Heart right ventricle (tissue), 16 donors: ENCODE measurements at regions not wholly inside any gene's neighbourhood (a gene's known extent, or its start where the extent isn't known, plus 50 kb on each side); places are given as distances from the start of the nearest gene placed in this dataset.

Experiments
- ATAC-seq, 8 donors: fragments of 200-7000 bp; cut with Tn5 transposase; one replicate each; pipeline ENCODE4 v1.9.1; 2020; ENCODE audit warnings: mild to moderate bottlenecking in 8 of 8, moderate library complexity in 8 of 8, moderate number of reproducible peaks in 1 of 8
- DNase-seq, 2 donors: peaks; one replicate each; pipeline ENCODE4 v3.0.0-alpha.2; 2020
- H3K27ac ChIP-seq, 10 donors: fragments of 200-600 bp; sonication (generic) in 2 of 10; one replicate each; pipeline versions ENCODE4 v1.5.0 to v1.8.0; 2020 to 2022; ENCODE audit warnings: mild to moderate bottlenecking in 3 of 10
- H3K27me3 ChIP-seq, 7 donors: fragments of 200-600 bp; one replicate each; pipeline ENCODE4 v1.8.0; 2021 to 2022; ENCODE audit warnings: mild to moderate bottlenecking in 2 of 7
- H3K36me3 ChIP-seq, 9 donors: fragments of 200-600 bp; sonication (generic) in 1 of 9; one replicate each; pipeline versions ENCODE4 v1.5.0 to v1.8.0; 2020 to 2022; ENCODE audit warnings: mild to moderate bottlenecking in 2 of 9
- H3K4me1 ChIP-seq, 9 donors: fragments of 200-600 bp; sonication (generic) in 1 of 9; one replicate each; pipeline versions ENCODE4 v1.5.0 to v1.8.0; 2020 to 2022; ENCODE audit warnings: mild to moderate bottlenecking in 4 of 9
- H3K4me3 ChIP-seq, 10 donors: fragments of 200-600 bp; sonication (generic) in 2 of 10; one replicate each; pipeline versions ENCODE4 v1.5.0 to v1.8.0; 2020 to 2022; ENCODE audit warnings: mild to moderate bottlenecking in 7 of 10, moderate library complexity in 2 of 10
- H3K9me3 ChIP-seq, 11 donors: fragments of 200-600 bp in 10 of 11; sonication (generic) in 2 of 11; one replicate each; pipeline versions ENCODE4 v1.5.0 to v1.8.0; 2013 to 2022; ENCODE audit warnings: mild to moderate bottlenecking in 2 of 11, control low read depth in 1 of 11, moderate library complexity in 1 of 11
- WGBS, 2 donors: extraction: QIAGEN DNeasy Blood & Tissue Kit; methylation state at CpG; one replicate each; pipeline ENCODE4 v1.1.7; 2013; ENCODE audit warnings: inconsistent platforms in 1 of 2; 5-methylcytosine and 5-hydroxymethylcytosine counted together
- intact Hi-C, 10 donors: fragments of 100-400 bp; cut with DNase I; formaldehyde crosslinking; loops; one replicate each; pipeline versions ENCODE4 v1.11.1 to v1.14.2; 2022
- TF ChIP-seq, protein P1 (sequence below), 9 donors: fragments of 200-600 bp; sonication (generic) in 2 of 9; IDR thresholded peaks; one replicate each; pipeline versions ENCODE4 v1.5.0 to v1.8.0; 2021 to 2022; ENCODE audit warnings: antibody characterized with exemption in 9 of 9, mild to moderate bottlenecking in 5 of 9, moderate library complexity in 1 of 9
- donor health status: Arrhythmogenic right ventricular cardiomyopathy.
- donor health status: ischemic (EF 13 %, LVEDD 7.1; RV severe dilation, severe dysfunction).
- donor health status: healthy with polysubstance abuse.
- donor health status: DM: no; HTN: yes; CAD: no.
- donor health status: DM: no; HTN: no; CAD: no.
- donor health status: ischemic (EF 25% LVEDD 6.9; RV normal size, moderate dysfunction).
- donor health status: ischemic (EF 25% LVEDD 5.7; RV mildly dilated, moderate dysfunction).
- donor health status: healthy.
- donor health status: DM: yes; HTN: yes; CAD: no.
- donor health status: Ischemic cardiomyopathy.
- donor health status: ischemic (EF 35%, LVEDD 5.7; RV mildly dilated, moderate dysfunction).
- donor health status: nonischemic (EF 11% LVEDD 7.7; RV severe dilation, severe dysfunction).
- donor health status: DM: yes; HTN: yes; CAD: no.
- donor health status: PGD.
- donor health status: ischemic (EF 29% LVEDD 5.4; RV normal size, mild dysfunction).
- donor health status: nonischemic (EF 23%, LVEDD 6.1; RV moderate dilation, normal function).

DNA sequence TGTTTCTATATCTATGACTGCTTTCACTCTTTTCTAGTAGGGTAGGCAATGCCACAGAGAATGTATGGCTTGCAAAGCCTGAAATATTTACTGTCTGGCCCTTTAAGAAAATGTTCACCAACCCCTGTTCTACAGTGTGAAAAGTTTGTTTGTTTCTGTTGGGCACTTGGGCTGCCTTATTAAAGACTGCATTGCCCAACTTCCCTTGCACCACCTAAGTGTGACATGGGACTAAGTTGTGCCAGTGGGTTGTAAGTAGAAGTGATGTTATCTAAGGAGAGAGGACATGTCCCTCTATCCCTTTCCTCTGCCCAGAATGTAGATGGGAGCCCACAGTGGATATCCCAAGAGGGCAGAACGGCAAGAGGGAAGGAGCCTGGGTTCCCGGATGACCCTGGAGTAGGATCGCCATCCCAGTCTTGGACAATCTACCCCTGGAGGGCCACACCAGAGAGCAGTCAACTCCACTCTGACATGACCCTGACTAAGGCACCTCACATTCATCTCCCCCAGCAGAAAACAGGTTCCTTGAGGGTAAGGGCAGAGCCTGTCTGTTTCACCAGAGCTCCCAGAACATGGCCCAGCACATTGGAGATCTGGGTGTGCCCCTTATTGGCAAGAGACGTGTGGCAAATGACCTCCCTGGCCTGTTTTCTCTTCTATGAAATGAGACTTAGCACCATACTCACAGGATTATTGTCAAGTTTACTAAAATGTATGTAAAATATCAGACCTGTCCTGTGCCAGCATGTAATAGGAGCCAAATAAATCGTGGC is 138.8 kb downstream of the SMAD6 start:
- DNase-seq, result no peak
- H3K36me3 ChIP-seq, result peaks cover 0 to 8% (median 0%) of the 10 kb centered on the region in 9 donors
- peaks cover 0 to 5% (median 0%) of the 10 kb centered on the region in 11 donors for H3K9me3 ChIP-seq
- H3K4me3 ChIP-seq, result no peak overlapping the region
- intact Hi-C loops, result loop anchor here in 2 of 10 donors (5.0 kb wide), 2 partner anchors 39 to 139 kb away; partner anchors contain the start of gene SMAD6 (in 2 of the 2)
- 62 to 78% methylated on average over 5 of the region's 5 CpGs for WGBS, 2 donors
- no peak for ATAC-seq
- H3K27ac ChIP-seq, result peak overlapping the region in 9 of 10 donors; percentile 9 to 97 (median 95)
- TF ChIP-seq, protein P1, sequence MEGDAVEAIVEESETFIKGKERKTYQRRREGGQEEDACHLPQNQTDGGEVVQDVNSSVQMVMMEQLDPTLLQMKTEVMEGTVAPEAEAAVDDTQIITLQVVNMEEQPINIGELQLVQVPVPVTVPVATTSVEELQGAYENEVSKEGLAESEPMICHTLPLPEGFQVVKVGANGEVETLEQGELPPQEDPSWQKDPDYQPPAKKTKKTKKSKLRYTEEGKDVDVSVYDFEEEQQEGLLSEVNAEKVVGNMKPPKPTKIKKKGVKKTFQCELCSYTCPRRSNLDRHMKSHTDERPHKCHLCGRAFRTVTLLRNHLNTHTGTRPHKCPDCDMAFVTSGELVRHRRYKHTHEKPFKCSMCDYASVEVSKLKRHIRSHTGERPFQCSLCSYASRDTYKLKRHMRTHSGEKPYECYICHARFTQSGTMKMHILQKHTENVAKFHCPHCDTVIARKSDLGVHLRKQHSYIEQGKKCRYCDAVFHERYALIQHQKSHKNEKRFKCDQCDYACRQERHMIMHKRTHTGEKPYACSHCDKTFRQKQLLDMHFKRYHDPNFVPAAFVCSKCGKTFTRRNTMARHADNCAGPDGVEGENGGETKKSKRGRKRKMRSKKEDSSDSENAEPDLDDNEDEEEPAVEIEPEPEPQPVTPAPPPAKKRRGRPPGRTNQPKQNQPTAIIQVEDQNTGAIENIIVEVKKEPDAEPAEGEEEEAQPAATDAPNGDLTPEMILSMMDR (IDR thresholded peaks at IDR 0.05), result no peak
- no peaks in the 10 kb centered on the region for H3K27me3 ChIP-seq
- peaks cover 13 to 52% (median 41%) of the 10 kb centered on the region in 9 donors for H3K4me1 ChIP-seq

DNA sequence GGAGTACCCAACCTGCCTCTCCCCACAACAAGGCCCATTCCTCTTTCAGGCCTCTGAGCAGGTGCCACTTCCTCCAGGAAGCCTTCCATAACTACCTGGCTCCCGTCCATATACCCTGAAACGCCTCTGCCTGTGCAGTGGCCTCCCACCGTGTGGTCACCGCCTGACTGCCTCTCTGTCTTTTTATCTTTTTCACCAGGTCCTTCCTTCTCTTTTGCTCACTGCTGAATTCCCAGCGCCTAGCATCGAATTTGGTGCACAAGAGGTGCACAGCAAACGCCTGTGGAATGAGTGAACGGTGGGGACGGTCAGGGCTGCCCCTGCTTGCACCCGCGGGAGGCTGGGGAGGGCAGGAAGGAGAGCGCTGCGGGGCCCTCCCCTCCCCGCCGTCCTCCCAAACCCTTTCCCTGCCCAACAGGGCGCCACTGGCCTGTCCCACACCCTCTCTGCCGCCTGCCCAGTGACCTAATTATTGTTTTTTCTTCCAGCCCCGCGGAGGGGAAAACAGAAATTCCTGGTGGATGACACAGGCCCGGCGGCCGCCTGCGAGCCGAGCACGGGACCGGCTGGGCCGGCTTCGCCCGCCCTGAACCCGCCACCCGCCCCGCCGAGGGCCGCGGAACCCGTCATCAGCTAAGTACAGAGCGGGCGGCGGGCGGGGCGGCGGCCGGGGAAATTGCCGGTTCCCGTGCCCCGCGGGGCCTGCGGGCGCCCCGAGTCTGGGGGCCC is 140.1 kb downstream of the SMAD6 start:
- ATAC-seq (peak; percentile 88 to 93 (median 90)), DNase-seq (peak; percentile 84 to 86)
- peaks cover 0 to 9% (median 0%) of the 10 kb centered on the region in 9 donors for H3K36me3 ChIP-seq
- H3K27ac ChIP-seq, result peak overlapping the region; percentile 87 to 98 (median 96)
- no peaks in the 10 kb centered on the region for H3K27me3 ChIP-seq
- peaks cover 13 to 55% (median 41%) of the 10 kb centered on the region in 9 donors for H3K4me1 ChIP-seq
- WGBS, 2 donors, result 5% methylated on average over 45 to 50 of the region's 50 CpGs
- H3K4me3 ChIP-seq, result peak overlapping the region; percentile 6 to 62 (median 55)
- TF ChIP-seq, protein P1 (IDR thresholded peaks at IDR 0.05), result peak in 1 of 9 donors; percentile 8
- H3K9me3 ChIP-seq, result no peaks in the 10 kb centered on the region
- intact Hi-C loops, result loop anchor here in 2 of 10 donors (5.0 kb wide), 2 partner anchors 40 to 140 kb away; partner anchors contain the start of gene SMAD6 (in 2 of the 2)

DNA sequence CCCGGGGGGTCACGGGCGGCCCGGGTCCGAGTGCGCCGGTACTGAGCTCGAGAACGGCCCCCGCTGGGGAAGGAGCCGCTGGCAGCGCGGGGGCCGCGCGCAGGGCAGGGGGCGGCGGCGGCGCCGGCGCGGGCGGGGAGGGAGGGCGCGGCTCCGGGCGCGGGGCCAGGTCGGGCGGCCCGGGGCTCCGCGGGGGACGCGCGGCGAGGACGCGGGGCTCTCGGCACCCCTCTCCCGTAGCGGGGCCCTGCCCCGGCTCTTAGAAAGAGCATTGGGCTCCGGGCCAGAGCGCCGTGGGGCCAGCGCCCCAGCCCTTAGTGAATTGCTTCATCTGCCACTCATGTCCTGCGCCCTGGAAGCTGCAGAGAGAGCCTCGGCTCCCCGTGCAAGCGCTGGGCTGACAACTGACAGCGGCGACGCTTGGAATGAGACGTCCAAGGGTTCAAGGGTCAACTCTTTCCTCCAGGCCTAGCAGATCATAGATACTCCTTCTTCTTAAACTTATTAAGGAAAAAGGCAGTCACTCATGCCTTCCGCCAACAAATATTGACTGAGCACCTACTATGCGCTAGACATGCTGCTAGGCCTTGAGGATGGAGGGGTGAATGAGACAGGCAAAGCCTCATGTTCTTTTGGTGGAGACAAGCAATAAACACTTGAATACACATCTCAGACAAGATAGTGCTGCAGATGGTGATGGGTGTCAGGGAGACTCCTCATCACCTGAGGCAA is 140.8 kb downstream of the SMAD6 start:
- intact Hi-C loops, result loop anchor here in 2 of 10 donors (1.0 to 5.0 kb wide), 3 partner anchors 40 to 141 kb away; partner anchors contain the start of gene SMAD6 (in 2 of the 2)
- no peaks in the 10 kb centered on the region for H3K27me3 ChIP-seq
- peak overlapping the region; percentile 18 to 62 (median 55) for H3K4me3 ChIP-seq
- peak; percentile 72 to 83 for DNase-seq
- peaks cover 0 to 9% (median 0%) of the 10 kb centered on the region in 9 donors for H3K36me3 ChIP-seq
- 3 to 6% methylated on average over 30 to 53 of the region's 58 CpGs for WGBS, 2 donors
- no peaks in the 10 kb centered on the region for H3K9me3 ChIP-seq
- TF ChIP-seq, protein P1 (IDR thresholded peaks at IDR 0.05), result no peak
- peak overlapping the region; percentile 87 to 98 (median 96) for H3K27ac ChIP-seq
- ATAC-seq, result peak; percentile 38 to 67 (median 57)
- H3K4me1 ChIP-seq, result peaks cover 13 to 55% (median 41%) of the 10 kb centered on the region in 9 donors
